ENCODE measurements at regions not wholly inside any gene's neighbourhood (a gene's known extent, or its start where the extent isn't known, plus 50 kb on each side); places are given as distances from the start of the nearest gene placed in this dataset.

DNA sequence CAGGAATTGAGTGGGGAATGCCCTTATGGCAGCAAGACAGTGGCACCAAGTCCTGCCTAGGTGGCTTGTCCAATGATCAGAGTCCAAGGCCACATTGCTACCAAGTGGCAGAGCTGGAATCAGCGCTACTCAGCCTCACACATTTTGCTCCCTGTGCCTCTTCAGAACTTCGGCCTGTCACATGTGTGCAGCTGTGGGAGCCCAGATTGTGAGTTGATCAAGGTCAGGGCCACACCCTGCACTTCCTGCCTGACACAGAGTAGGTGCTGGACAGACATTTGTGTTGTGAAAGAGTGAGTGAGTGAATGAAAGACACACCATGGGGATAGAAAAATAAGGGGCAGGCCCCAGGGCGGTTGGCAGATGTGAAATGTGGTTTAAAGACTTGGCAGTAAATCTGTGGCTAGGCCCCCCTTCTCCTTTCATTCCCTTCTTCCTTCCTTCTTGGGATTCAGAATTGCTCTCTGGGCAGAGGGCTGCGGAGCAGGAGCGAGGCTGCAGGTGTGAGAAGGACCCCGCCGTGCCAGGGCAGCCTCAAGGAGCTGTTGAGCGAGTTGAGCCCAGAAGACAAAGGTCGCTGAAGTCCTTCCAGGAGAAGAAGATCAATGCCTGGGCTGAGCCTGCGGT, 83.5 kb downstream of the SLC25A47 start:
- H3K4me1 ChIP-seq (ENCODE audit: control insufficient read depth, insufficient read depth, low read length, poor library complexity, severe bottlenecking) = peaks cover 17% of the 10 kb centered on the region
- H3K4me3 ChIP-seq (ENCODE audit: insufficient read depth, low read depth, low read length, poor library complexity, severe bottlenecking) = no peak overlapping the region
- no peaks in the 10 kb centered on the region for H3K36me3 ChIP-seq (ENCODE audit: control insufficient read depth, insufficient read depth, low read length)
- H3K9me3 ChIP-seq (ENCODE audit: control insufficient read depth, low read length) = no peaks in the 10 kb centered on the region
- H3K27me3 ChIP-seq (replicated peaks; ENCODE audit: control insufficient read depth, insufficient read depth, low read length, poor library complexity, severe bottlenecking) = no peaks in the 10 kb centered on the region
- DNase-seq = no peak
- no peak overlapping the region for H3K27ac ChIP-seq (ENCODE audit: insufficient read depth, low read length, poor library complexity, severe bottlenecking)

DNA sequence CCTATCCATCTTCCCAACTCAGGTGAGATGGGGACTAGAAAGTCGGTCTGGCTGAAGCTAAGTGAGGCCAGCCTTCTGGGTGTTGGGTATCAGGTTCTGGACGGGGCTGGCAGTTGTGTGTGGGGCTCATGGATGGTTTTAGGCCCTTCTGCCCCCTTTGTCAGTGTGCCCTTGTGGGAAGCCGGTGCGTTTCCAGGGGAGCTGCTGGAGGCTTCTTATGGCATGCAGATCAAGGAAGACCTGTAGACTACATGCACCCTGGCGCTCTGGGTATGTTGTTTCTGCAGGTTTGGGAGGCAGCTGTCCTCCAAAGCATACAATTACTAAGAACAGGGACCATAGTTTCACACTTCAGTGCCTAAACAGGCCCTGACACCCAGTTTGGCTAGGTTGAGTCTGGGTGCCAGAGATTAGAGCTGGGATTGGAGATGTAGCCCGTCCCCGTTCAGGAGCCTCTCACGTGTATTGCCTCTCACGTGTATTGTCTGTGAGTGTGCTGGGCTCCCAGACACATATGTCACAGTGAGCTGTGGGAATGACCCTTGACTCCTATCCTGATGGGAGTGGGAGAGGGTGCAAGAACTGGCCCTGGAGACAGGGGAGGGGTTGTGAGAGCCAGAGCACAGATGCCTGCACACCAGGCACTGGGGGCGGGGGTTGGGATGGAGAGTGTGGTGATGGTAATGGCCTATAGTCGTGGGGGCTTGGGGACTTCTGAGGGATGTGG, 84.4 kb downstream of the SLC25A47 start:
- no peaks in the 10 kb centered on the region for H3K9me3 ChIP-seq (ENCODE audit: control insufficient read depth, low read length)
- no peak for DNase-seq
- peaks cover 17% of the 10 kb centered on the region for H3K4me1 ChIP-seq (ENCODE audit: control insufficient read depth, insufficient read depth, low read length, poor library complexity, severe bottlenecking)
- H3K4me3 ChIP-seq (ENCODE audit: insufficient read depth, low read depth, low read length, poor library complexity, severe bottlenecking) = no peak overlapping the region
- H3K27ac ChIP-seq (ENCODE audit: insufficient read depth, low read length, poor library complexity, severe bottlenecking) = no peak overlapping the region
- no peaks in the 10 kb centered on the region for H3K27me3 ChIP-seq (replicated peaks; ENCODE audit: control insufficient read depth, insufficient read depth, low read length, poor library complexity, severe bottlenecking)
- H3K36me3 ChIP-seq (ENCODE audit: control insufficient read depth, insufficient read depth, low read length) = no peaks in the 10 kb centered on the region

DNA sequence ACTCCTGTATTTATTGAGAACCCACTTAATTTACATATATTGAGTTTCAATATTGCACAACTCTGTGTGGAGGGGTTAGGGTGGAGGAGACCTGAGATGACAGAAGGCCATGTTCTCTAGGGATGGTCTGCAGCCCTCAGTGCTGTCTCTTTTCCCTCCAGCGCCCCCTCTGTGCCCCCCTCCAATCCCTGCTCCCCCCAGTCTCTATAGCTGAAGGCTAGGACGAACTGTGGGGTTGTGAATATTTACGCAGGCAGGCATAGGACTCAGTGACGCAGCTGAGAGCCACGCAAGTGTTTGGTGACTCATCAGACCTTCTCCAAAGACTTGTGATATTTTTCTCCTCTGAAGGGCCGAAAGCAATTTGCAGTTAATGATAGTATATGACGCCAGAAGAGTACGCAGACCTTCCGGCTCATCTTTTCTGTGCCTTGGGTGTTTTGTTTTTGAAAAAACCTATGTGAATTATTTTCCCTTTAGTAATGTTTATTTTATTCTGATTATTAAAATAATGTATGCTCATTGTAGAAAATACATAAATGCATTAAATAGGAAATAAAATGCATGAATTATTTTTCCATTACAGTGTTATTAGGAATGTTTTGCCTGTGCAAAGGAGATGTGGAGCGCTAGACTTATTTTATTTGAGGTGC, 85.3 kb downstream of the SLC25A47 start:
- Histone ChIP-seq H3K27ac (ENCODE audit: insufficient read depth, low read length, poor library complexity, severe bottlenecking) (no peak overlapping the region), H3K4me3 (ENCODE audit: insufficient read depth, low read depth, low read length, poor library complexity, severe bottlenecking) (no peak overlapping the region), H3K9me3 (ENCODE audit: control insufficient read depth, low read length) (no peaks in the 10 kb centered on the region), H3K4me1 (ENCODE audit: control insufficient read depth, insufficient read depth, low read length, poor library complexity, severe bottlenecking) (peaks cover 17% of the 10 kb centered on the region), H3K36me3 (ENCODE audit: control insufficient read depth, insufficient read depth, low read length) (no peaks in the 10 kb centered on the region), H3K27me3 (replicated peaks; ENCODE audit: control insufficient read depth, insufficient read depth, low read length, poor library complexity, severe bottlenecking) (no peaks in the 10 kb centered on the region)
- DNase-seq = no peak

DNA sequence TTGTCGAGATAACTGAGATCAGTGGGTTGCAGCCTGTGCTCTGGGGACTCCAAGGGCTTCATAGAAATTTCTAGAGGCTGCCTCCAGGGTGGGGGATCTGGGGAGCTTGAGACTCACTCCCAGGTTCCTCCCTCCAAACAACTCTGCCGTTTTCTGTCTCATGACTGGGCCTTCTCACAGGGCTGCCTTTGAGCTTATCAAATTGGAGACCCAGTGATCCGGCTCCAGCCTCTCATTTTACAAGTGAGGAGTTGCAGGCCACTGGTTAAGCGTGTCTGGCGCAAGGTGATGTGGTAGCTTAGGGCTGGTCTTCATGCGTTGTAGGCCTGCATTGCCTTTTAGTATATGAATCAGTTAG, 85.8 kb downstream of the SLC25A47 start:
- H3K9me3 ChIP-seq (ENCODE audit: control insufficient read depth, low read length) = no peaks in the 10 kb centered on the region
- no peak overlapping the region for H3K27ac ChIP-seq (ENCODE audit: insufficient read depth, low read length, poor library complexity, severe bottlenecking)
- DNase-seq = no peak
- no peaks in the 10 kb centered on the region for H3K27me3 ChIP-seq (replicated peaks; ENCODE audit: control insufficient read depth, insufficient read depth, low read length, poor library complexity, severe bottlenecking)
- no peaks in the 10 kb centered on the region for H3K36me3 ChIP-seq (ENCODE audit: control insufficient read depth, insufficient read depth, low read length)
- peaks cover 17% of the 10 kb centered on the region for H3K4me1 ChIP-seq (ENCODE audit: control insufficient read depth, insufficient read depth, low read length, poor library complexity, severe bottlenecking)
- no peak overlapping the region for H3K4me3 ChIP-seq (ENCODE audit: insufficient read depth, low read depth, low read length, poor library complexity, severe bottlenecking)

DNA sequence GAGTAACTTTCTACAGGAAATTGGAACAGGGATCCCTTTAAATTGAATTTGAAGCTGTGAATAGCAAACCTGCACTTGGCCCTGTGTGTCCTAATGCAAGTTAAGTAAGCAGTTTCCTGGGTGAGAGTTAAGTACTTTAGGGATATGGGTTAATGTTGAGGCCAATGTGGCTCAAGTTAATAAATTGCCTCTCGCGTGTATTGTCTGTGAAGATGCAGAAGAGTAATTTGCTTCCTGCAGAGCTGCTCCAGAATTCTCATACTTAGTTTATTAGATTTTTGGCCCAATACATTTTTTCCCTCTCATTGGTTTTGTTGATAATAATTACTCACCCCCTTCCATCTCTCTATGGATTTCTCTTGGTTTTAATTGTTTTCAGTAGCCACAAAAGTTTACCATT, 86.5 kb downstream of the SLC25A47 start:
- Histone ChIP-seq H3K27ac (ENCODE audit: insufficient read depth, low read length, poor library complexity, severe bottlenecking) (no peak overlapping the region), H3K4me3 (ENCODE audit: insufficient read depth, low read depth, low read length, poor library complexity, severe bottlenecking) (no peak overlapping the region), H3K36me3 (ENCODE audit: control insufficient read depth, insufficient read depth, low read length) (no peaks in the 10 kb centered on the region), H3K27me3 (replicated peaks; ENCODE audit: control insufficient read depth, insufficient read depth, low read length, poor library complexity, severe bottlenecking) (no peaks in the 10 kb centered on the region), H3K9me3 (ENCODE audit: control insufficient read depth, low read length) (no peaks in the 10 kb centered on the region), H3K4me1 (ENCODE audit: control insufficient read depth, insufficient read depth, low read length, poor library complexity, severe bottlenecking) (peaks cover 17% of the 10 kb centered on the region)
- DNase-seq = no peak

DNA sequence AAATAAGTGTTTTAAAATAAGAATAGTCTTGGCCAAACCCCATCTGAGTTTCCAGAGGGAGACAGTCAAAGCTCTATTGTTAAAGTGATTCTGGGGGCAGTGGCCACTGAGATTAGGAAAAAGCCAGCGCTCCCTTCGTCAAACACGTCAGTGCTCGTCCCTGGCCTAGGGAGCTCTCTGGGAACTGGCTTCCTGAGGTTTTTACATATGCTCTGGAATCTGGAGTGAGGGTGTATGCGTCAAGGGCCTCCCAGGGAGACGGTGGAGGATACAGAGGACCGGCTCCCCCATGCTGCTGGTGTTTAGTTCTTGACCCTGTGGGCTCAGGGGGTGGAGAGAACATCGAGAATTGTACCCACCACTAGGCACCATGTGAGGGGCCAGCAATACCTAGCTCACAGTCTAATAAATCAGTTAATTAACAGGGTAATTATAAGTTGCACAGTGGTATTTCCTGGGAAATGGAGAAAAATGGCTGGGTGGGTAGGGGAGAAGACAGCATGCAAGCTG, 87.0 kb downstream of the SLC25A47 start:
- Histone ChIP-seq H3K9me3 (ENCODE audit: control insufficient read depth, low read length) (no peaks in the 10 kb centered on the region), H3K27me3 (replicated peaks; ENCODE audit: control insufficient read depth, insufficient read depth, low read length, poor library complexity, severe bottlenecking) (no peaks in the 10 kb centered on the region), H3K36me3 (ENCODE audit: control insufficient read depth, insufficient read depth, low read length) (no peaks in the 10 kb centered on the region), H3K27ac (ENCODE audit: insufficient read depth, low read length, poor library complexity, severe bottlenecking) (no peak overlapping the region), H3K4me1 (ENCODE audit: control insufficient read depth, insufficient read depth, low read length, poor library complexity, severe bottlenecking) (peaks cover 17% of the 10 kb centered on the region), H3K4me3 (ENCODE audit: insufficient read depth, low read depth, low read length, poor library complexity, severe bottlenecking) (no peak overlapping the region)
- DNase-seq = no peak

DNA sequence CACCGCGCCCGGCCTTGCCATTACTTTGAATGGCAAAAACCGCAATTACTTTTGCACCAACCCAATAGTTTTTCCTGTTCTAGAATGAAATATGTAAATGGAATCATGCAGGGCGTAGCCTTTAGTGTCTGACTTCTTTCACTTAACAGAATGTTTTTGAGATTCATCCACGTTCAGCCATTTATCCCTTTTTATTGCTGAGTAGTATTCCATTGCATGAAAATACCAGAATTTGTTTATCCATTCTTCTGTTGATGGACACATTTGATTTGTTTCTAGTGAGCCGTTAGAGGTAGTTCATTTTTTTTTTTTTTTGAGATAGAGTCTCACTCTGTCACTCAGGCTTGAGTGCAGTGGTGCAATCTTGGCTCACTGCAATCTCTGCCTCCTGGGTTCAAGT, 90.6 kb downstream of the SLC25A47 start:
- no peaks in the 10 kb centered on the region for H3K9me3 ChIP-seq (ENCODE audit: control insufficient read depth, low read length)
- no peak overlapping the region for H3K27ac ChIP-seq (ENCODE audit: insufficient read depth, low read length, poor library complexity, severe bottlenecking)
- no peak overlapping the region for H3K4me3 ChIP-seq (ENCODE audit: insufficient read depth, low read depth, low read length, poor library complexity, severe bottlenecking)
- H3K4me1 ChIP-seq (ENCODE audit: control insufficient read depth, insufficient read depth, low read length, poor library complexity, severe bottlenecking) = no peaks in the 10 kb centered on the region
- no peaks in the 10 kb centered on the region for H3K36me3 ChIP-seq (ENCODE audit: control insufficient read depth, insufficient read depth, low read length)
- DNase-seq = no peak
- no peaks in the 10 kb centered on the region for H3K27me3 ChIP-seq (replicated peaks; ENCODE audit: control insufficient read depth, insufficient read depth, low read length, poor library complexity, severe bottlenecking)

DNA sequence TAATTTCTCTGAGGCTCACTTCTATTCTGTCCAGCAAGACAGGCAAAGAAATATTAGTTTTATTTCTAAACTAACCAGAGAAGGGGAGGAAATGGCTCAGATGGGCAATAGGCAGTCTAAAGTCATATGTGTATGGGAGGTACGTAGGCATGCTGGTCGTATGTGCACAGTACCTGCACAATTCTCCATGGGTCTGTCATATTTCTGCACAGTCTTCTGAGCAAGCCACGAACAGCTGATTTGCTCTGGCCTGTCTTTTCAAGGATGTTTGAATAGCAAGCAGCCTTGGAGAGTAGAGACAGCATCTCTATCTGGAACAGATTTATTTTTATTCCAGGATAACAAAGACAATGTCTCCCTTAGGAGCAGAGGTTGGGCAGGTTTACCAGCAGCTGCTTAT, 92.1 kb downstream of the SLC25A47 start:
- H3K4me3 ChIP-seq (ENCODE audit: insufficient read depth, low read depth, low read length, poor library complexity, severe bottlenecking) = no peak overlapping the region
- H3K27ac ChIP-seq (ENCODE audit: insufficient read depth, low read length, poor library complexity, severe bottlenecking) = no peak overlapping the region
- no peaks in the 10 kb centered on the region for H3K36me3 ChIP-seq (ENCODE audit: control insufficient read depth, insufficient read depth, low read length)
- H3K27me3 ChIP-seq (replicated peaks; ENCODE audit: control insufficient read depth, insufficient read depth, low read length, poor library complexity, severe bottlenecking) = no peaks in the 10 kb centered on the region
- H3K9me3 ChIP-seq (ENCODE audit: control insufficient read depth, low read length) = no peaks in the 10 kb centered on the region
- H3K4me1 ChIP-seq (ENCODE audit: control insufficient read depth, insufficient read depth, low read length, poor library complexity, severe bottlenecking) = no peaks in the 10 kb centered on the region
- no peak for DNase-seq

DNA sequence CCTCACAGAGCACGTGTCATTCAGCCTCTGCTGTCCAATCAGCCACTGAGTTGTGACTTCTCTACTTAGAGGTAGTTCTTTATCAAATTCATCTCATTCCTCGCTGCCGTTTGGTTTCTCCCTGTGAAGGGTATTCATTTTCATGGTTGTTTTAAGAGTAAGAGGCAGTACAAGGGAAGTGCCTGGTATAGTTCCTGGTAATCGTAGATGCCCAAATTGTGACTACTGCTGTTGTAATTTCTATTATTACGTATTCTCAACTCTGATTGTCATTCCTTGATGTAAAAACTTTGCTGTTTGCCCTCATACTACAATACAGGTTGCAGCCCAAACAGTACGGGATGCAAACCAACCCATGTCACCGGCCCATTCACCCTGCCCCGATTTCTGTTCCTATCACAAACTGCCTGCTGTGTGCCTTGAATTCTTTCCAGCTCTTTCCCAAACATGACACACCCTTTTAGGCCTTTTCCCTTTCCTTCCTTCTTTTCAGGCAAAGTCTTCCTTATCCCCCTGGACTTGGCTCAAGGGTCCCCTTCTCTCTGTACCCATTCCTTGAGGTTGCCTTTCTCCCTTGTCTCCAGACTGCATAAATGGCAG, 93.0 kb downstream of the SLC25A47 start:
- H3K9me3 ChIP-seq (ENCODE audit: control insufficient read depth, low read length) = no peaks in the 10 kb centered on the region
- H3K4me3 ChIP-seq (ENCODE audit: insufficient read depth, low read depth, low read length, poor library complexity, severe bottlenecking) = no peak overlapping the region
- H3K36me3 ChIP-seq (ENCODE audit: control insufficient read depth, insufficient read depth, low read length) = no peaks in the 10 kb centered on the region
- H3K27ac ChIP-seq (ENCODE audit: insufficient read depth, low read length, poor library complexity, severe bottlenecking) = no peak overlapping the region
- DNase-seq = no peak
- no peaks in the 10 kb centered on the region for H3K4me1 ChIP-seq (ENCODE audit: control insufficient read depth, insufficient read depth, low read length, poor library complexity, severe bottlenecking)
- H3K27me3 ChIP-seq (replicated peaks; ENCODE audit: control insufficient read depth, insufficient read depth, low read length, poor library complexity, severe bottlenecking) = no peaks in the 10 kb centered on the region
